Activated naive CD4-positive, alpha-beta T cell treated with anti-CD3 and anti-CD28 coated beads, Interleukin-2, amount 50 U/mL, for 72 hours (primary cell): ENCODE measurements at regions not wholly inside any gene's neighbourhood (a gene's known extent, or its start where the extent isn't known, plus 50 kb on each side); places are given as distances from the start of the nearest gene placed in this dataset.

Source experiments
- ATAC-seq, 2 donors: fragments of 150-1000 bp; cut with Tn5 transposase; 2 replicates each; pipeline ENCODE4 v1.10.0; 2021; ENCODE audit warnings: mild to moderate bottlenecking in 2 of 2, moderate library complexity in 2 of 2
- DNase-seq, 2 donors: peaks; one replicate each; pipeline ENCODE4 v3.0.0; 2021 to 2022; ENCODE audit warnings: low spot score in 2 of 2
- H3K27ac Mint-ChIP-seq, 2 donors: one replicate each; pipeline ENCODE4 v1.8.0; 2022; ENCODE audit warnings: mild to moderate bottlenecking in 2 of 2, mixed read lengths in 2 of 2
- H3K36me3 Mint-ChIP-seq, 2 donors: one replicate each; pipeline ENCODE4 v1.8.0; 2022; ENCODE audit warnings: mixed read lengths in 2 of 2
- H3K9me3 Mint-ChIP-seq, 2 donors: one replicate each; pipeline ENCODE4 v1.8.0; 2022; ENCODE audit warnings: mixed read lengths in 2 of 2

GRCh38 chr16:8346294-8346693 is 244.0 kb downstream of the TMEM114 start:
- no peak for ATAC-seq
- H3K9me3 Mint-ChIP-seq = peaks cover 8 to 11% of the 10 kb centered on the region in 2 donors
- DNase-seq = no peak
- no peaks in the 10 kb centered on the region for H3K36me3 Mint-ChIP-seq
- no peak overlapping the region for H3K27ac Mint-ChIP-seq

DNA sequence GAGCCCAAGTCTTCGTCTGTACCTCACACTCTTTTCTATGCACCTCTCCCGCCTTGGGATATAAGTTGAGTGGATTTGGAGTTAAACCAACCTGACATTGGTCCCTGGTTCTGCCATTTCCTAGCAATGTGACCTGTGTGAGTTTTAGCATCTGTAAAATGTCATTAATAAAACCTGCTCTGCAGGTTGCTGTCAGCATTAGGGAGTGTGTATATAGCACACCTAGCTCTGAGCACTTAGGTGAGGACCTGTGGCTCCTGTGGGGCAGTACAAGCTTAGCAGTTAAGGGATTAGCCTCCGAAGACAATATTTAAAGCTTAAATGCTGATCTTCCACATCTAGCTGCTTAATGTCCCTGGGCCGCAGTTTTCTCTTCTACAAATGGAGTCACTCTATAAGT is 248.0 kb downstream of the TMEM114 start:
- Mint-ChIP-seq H3K36me3 (peaks cover 0 to 5% of the 10 kb centered on the region in 2 donors), H3K9me3 (peaks cover 9 to 17% of the 10 kb centered on the region in 2 donors), H3K27ac (no peak overlapping the region)
- ATAC-seq (no peak), DNase-seq (no peak)

GRCh38 chr16:8330761-8331160 is 259.6 kb downstream of the TMEM114 start:
- ATAC-seq = no peak
- H3K9me3 Mint-ChIP-seq = peaks cover 18 to 20% of the 10 kb centered on the region in 2 donors
- H3K36me3 Mint-ChIP-seq = no peaks in the 10 kb centered on the region
- no peak overlapping the region for H3K27ac Mint-ChIP-seq
- DNase-seq = no peak

GRCh38 chr16:8326232-8326631 is 264.1 kb downstream of the TMEM114 start:
- DNase-seq (no peak), ATAC-seq (no peak)
- peaks cover 13 to 15% of the 10 kb centered on the region in 2 donors for H3K9me3 Mint-ChIP-seq
- no peak overlapping the region for H3K27ac Mint-ChIP-seq
- no peaks in the 10 kb centered on the region for H3K36me3 Mint-ChIP-seq

- no peak for ATAC-seq
- H3K9me3 Mint-ChIP-seq = peaks cover 18 to 24% of the 10 kb centered on the region in 2 donors
- H3K27ac Mint-ChIP-seq = no peak overlapping the region
- no peaks in the 10 kb centered on the region for H3K36me3 Mint-ChIP-seq
- no peak for DNase-seq
Measured at GRCh38 chr16:8323153-8323552, 267.2 kb downstream of the TMEM114 start.

GRCh38 chr16:8320131-8320530 is 270.2 kb downstream of the TMEM114 start:
- no peak for DNase-seq
- Mint-ChIP-seq H3K9me3 (peaks cover 12 to 18% of the 10 kb centered on the region in 2 donors), H3K27ac (no peak overlapping the region), H3K36me3 (no peaks in the 10 kb centered on the region)
- no peak for ATAC-seq

- no peaks in the 10 kb centered on the region for H3K36me3 Mint-ChIP-seq
- DNase-seq = no peak
- no peak overlapping the region for H3K27ac Mint-ChIP-seq
- H3K9me3 Mint-ChIP-seq = peaks cover 8 to 13% of the 10 kb centered on the region in 2 donors
- no peak for ATAC-seq
Measured at GRCh38 chr16:8310816-8311215, 279.5 kb downstream of the TMEM114 start.

DNA sequence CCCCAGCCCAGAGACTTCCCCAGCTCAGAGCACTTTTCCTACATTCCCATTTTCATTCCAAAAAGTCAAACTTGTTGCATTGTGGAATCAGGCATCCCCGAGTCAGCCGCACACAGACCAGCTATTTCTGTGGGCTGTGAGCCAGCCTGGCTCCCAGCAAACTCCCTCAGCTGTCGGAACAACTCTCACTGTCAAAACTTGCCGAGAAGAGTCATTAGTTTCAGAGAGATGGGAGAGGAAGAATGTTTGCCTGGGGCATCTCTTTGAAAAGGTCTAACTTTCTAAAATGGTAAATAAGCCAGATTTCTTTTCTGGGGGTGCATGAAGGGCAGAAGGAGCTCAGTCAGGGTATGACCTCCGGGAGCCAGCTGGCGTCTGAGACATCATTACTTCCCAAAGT is 280.0 kb downstream of the TMEM114 start:
- no peak overlapping the region for H3K27ac Mint-ChIP-seq
- H3K36me3 Mint-ChIP-seq = no peaks in the 10 kb centered on the region
- DNase-seq = no peak

GRCh38 chr16:8305201-8305600 is 285.1 kb downstream of the TMEM114 start:
- H3K36me3 Mint-ChIP-seq = no peaks in the 10 kb centered on the region
- ATAC-seq (no peak), DNase-seq (no peak)
- H3K9me3 Mint-ChIP-seq = peaks cover 20 to 31% of the 10 kb centered on the region in 2 donors
- no peak overlapping the region for H3K27ac Mint-ChIP-seq

More for the DNA sequence above, 280.0 kb downstream of the TMEM114 start:
- H3K9me3 Mint-ChIP-seq = peaks cover 13 to 18% of the 10 kb centered on the region in 2 donors
- ATAC-seq = no peak

DNA sequence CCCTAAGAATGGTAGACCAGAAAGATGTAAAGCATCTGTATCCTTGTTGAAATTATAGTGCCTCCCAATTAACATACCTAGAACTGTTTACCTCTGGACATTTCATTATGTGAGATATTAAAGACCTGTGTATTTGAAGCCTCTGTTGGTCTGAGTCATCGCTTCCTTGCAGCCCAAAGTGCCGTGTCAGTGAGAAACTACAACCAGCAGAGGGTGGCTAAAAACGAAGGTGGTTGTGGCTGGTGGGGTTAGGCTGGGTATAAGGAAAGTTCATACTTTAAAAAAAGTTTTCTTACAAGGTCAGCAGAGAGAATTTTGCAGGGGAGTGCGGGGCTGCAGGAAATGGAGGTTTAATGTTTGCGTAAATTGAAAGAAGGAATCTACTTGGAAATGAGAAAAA is 290.7 kb downstream of the TMEM114 start:
- DNase-seq (no peak), ATAC-seq (no peak)
- Mint-ChIP-seq H3K9me3 (peaks cover 17 to 30% of the 10 kb centered on the region in 2 donors), H3K27ac (no peak overlapping the region), H3K36me3 (no peaks in the 10 kb centered on the region)

DNA sequence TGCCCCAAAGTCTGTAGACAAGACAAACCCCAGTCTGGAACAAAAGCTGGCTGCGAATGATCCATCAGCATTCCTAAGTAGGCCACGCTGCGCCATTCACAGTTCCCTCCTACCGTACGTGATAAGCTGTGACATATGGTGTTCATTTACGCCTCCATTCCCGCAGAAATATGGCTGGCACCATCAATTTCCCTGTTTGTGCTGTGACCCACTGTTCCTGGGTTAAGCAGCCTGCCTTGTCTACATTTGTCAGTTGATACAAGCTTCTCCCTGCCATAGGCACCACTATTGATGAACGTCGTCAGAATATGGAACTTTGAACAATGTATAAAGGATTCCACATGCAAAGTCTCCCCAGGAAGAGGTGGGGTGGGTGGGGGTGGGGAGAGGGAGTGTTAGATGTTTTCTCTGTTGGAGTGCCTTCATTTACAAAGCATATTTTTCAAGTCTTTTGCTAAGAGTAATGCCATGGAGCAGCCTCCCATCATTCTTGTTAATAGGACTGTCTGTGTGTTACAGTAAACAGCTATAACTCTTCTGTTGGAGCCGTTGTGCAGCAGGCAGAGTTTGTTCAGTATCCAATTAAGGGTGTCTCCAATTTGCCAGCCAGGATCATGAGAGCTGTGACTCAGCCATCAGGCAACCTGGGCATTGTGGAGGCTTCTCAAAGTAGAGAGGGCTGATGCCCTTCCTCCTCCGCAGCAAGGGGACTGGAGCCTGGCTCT is 294.6 kb downstream of the TMEM114 start:
- H3K36me3 Mint-ChIP-seq = no peaks in the 10 kb centered on the region

DNA sequence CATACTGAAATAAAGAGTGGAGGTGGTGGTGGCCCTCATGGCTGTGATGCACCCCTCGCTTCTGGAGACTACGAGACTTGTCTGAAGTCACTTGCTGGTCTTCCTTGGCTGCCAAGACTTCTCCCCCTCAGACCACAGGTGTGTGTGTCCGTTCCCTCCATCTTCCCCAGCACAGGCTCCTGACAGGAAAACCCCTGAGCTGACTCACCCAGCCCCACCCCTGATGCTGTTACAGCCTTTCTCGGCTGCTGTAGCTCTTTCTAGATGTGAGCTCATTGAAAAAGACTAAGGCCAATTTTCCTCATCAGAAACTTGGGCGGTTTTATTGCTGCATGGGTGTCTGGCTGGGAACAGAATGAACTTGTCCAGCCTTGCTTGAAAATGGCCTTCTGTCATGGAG is 296.9 kb downstream of the TMEM114 start:
- no peak for ATAC-seq

More for the DNA sequence above, 294.6 kb downstream of the TMEM114 start:
- no peak for DNase-seq
- H3K9me3 Mint-ChIP-seq = peaks cover 9 to 17% of the 10 kb centered on the region in 2 donors
- no peak for ATAC-seq
- no peak overlapping the region for H3K27ac Mint-ChIP-seq

GRCh38 chr16:8292271-8292670 is 298.0 kb downstream of the TMEM114 start:
- no peak overlapping the region for H3K27ac Mint-ChIP-seq
- H3K9me3 Mint-ChIP-seq = peaks cover 5 to 9% of the 10 kb centered on the region in 2 donors
- no peak for DNase-seq
- no peak for ATAC-seq
- no peaks in the 10 kb centered on the region for H3K36me3 Mint-ChIP-seq

More for the DNA sequence above, 296.9 kb downstream of the TMEM114 start:
- Mint-ChIP-seq H3K36me3 (no peaks in the 10 kb centered on the region), H3K27ac (no peak overlapping the region), H3K9me3 (peaks cover 9 to 10% of the 10 kb centered on the region in 2 donors)
- no peak for DNase-seq

DNA sequence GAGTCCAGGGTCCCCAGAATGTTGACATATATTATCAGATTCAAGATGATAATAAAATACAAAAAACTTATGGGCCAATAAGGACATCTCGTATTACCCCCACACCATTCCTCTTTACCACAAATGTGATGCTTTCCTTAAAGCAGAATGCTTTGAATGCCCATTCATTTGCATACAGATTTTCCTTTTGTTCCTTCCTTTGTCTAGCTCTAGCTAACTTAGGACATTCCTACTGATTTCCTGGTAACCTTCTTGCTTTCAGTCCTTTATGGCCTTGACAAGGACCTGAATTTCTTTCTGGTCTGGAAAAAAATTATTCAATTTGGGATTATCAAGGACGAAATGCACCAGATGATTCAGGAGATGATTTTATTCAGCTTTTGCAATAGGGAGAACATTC is 304.0 kb downstream of the TMEM114 start:
- H3K36me3 Mint-ChIP-seq = no peaks in the 10 kb centered on the region
- no peak for DNase-seq
- H3K27ac Mint-ChIP-seq = no peak overlapping the region
- H3K9me3 Mint-ChIP-seq = peaks cover 10 to 21% of the 10 kb centered on the region in 2 donors
- no peak for ATAC-seq

GRCh38 chr16:8283195-8283594 is 307.1 kb downstream of the TMEM114 start:
- no peaks in the 10 kb centered on the region for H3K36me3 Mint-ChIP-seq
- ATAC-seq = no peak
- no peak overlapping the region for H3K27ac Mint-ChIP-seq
- no peak for DNase-seq
- H3K9me3 Mint-ChIP-seq = peaks cover 10 to 17% of the 10 kb centered on the region in 2 donors

DNA sequence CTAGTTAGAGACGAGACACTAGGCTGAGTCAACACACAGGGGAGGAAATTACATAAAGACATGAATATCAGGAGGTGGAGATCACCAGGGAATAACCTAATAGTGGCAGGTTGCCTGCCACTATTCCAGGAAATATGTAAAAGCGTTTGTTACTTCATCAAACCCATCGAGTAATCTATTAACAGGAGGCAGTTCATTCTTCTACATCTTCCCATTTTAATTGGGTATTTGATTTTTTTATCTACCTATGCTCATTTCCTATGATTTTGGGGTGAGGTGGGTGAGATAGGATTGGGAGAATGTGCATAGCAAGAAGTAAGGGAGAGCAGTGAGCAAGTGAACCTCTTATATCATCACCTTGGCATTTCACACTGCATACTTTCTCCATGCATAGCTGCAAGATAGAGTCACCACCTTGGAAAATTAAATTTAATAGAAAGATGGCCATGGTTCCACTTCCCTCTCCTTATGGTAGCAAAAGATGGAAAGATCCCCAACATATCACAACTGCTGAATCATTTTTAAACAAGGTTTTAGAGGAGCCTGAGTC is 312.2 kb downstream of the TMEM114 start:
- H3K27ac Mint-ChIP-seq = no peak overlapping the region
- no peaks in the 10 kb centered on the region for H3K36me3 Mint-ChIP-seq
- H3K9me3 Mint-ChIP-seq = peaks cover 5 to 9% of the 10 kb centered on the region in 2 donors
- ATAC-seq (no peak), DNase-seq (no peak)

DNA sequence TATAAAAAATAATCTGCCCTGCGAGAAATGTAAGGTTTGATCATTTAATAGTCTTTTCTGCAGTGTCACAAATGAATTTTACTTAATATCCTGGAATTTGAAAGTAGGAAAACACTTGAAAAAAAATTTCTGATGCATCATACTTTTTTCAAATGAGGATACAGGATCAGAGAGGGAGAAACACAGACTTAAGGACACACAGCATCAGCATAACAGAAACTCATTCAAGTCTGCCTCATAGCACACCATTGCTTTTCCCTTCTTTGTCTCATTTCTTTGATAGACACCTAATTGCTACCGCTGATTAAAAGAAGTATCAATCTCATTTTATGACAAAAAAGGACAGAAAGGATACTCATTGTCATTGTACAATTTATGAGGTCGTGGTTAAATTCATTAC is 319.0 kb downstream of the TMEM114 start:
- no peak for DNase-seq
- no peak overlapping the region for H3K27ac Mint-ChIP-seq
- peaks cover 10 to 14% of the 10 kb centered on the region in 2 donors for H3K9me3 Mint-ChIP-seq
- H3K36me3 Mint-ChIP-seq = no peaks in the 10 kb centered on the region
- no peak for ATAC-seq

DNA sequence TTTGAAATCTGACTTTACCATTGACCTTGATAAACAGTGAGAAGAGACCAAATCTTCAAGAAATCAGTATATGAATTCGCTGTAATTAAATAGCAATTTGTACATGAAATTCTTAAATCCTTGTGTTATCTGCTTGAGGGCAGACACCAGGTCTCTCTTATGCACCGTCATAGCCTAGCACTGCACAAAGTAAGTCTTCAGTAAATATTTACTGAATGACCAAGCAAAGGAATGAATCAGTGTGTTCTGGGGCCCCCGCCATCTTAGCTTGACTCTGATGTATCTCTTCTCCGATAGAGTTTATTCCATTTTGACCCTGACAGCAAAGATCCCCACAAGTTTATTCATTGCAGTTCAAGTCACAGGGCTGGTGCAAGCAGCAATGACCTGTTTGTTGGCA is 328.0 kb downstream of the TMEM114 start:
- ATAC-seq (no peak), DNase-seq (no peak)
- Mint-ChIP-seq H3K27ac (no peak overlapping the region), H3K36me3 (no peaks in the 10 kb centered on the region), H3K9me3 (peaks cover 10 to 15% of the 10 kb centered on the region in 2 donors)
